NCI-H2029 (cell line): ENCODE measurements at regions not wholly inside any gene's neighbourhood (a gene's known extent, or its start where the extent isn't known, plus 50 kb on each side); places are given as distances from the start of the nearest gene placed in this dataset.
"Not testable (repeated sequence)": the region's sequence is repeated elsewhere in the genome, so short reads cannot be mapped to it uniquely, and the experiment has no call there.

ENCODE experiments used
- DNase-seq: peaks from one replicate; lab custom pipeline; 2025; lab: John Stamatoyannopoulos, UW

DNA sequence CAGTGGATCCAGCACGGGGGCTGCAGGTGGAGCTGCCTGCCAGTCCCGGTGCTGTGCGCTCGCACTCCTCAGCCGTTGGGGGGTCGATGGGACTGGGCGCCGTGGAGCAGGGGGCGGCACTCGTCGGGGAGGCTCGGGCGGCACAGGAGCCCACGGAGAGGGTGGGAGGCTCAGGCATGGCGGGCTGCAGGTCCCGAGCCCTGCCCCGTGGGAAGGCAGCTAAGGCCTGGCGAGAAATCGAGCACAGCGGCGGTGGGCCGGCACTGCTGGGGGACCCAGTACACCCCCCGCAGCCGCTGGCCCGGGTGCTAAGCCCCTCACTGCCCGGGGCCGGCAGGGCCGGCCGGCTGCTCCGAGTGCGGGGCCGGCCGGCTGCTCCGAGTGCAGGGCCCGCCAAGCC, 52.3 kb upstream of the MARK1 start:
- not testable (repeated sequence) for DNase-seq

DNA sequence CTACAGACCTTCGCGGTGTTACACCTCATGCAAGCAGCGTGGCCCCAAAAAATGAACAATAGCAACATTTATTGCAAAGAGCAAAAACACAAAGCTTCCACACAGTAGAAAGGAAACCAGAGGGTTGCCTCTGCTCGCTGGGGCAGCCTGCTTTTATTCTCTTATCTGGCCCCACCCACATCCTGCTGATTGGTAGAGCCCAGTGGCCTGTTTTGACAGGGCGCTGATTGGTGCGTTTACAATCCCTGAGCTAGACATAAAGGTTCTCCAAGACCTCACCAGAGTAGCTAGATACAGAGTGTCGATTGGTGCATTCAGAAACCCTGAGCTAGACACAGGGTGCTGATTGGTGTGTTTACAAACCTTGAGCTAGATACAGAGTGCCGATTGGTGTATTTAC, 52.8 kb upstream of the MARK1 start:
- DNase-seq, result not testable (repeated sequence)

DNA sequence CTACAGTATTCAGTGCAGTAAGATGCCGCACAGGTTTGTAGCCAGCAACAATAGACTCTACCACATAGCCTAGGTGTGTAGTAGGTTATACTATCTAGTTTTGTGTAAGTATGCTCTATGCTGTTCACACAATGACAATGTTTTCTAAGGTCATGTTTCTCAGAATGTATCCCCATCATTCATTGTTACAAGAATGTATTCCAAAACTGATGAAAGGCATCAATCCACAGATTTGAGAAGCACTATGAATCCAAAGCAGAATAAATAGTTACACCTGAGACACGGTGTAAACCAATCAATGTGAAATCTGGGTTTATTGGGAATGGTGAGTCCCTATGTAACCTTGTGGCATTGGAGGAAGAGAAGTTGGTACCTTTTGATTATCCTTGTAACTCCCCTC, 54.5 kb upstream of the MARK1 start:
- no peak for DNase-seq

DNA sequence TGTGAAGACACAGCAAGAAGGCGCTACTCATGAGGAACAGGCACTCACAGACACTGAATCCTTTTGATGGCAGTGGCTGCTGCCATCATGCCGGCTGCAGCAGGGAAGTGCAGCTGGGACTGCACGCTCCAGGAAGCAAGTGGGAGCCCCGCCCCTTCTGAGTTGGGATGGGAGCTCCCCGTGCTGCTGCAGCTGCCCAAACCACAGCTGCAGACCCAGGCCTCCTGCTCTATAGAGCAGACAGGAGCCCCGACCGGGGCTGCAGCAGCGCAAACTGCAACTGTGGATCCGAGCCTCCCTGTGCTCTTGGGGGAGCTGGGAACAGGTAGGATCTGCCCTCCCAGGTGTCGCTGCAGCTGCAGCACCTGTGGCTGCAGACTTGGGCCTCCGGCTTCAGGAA, 65.2 kb upstream of the MARK1 start:
- peak; percentile 46 for DNase-seq

DNA sequence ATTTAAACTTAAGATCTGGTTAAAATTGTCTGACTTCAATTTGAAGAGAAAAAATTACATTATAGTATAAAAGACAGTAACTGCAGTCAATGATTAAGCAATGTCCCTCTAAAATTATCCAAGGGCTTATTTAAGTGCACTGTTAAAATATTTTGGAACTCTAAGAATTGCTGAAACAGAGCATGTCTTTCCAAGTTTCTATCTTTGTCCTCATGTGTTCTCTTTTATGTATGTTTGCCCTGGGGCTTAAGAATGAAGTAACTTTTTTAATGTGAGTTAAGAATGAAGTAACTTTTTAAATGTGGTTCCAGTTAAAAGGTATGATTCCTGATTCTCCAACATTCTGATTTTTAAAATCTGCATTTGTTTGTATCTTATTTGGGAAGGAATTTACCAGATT, 69.0 kb upstream of the MARK1 start:
- no peak for DNase-seq

DNA sequence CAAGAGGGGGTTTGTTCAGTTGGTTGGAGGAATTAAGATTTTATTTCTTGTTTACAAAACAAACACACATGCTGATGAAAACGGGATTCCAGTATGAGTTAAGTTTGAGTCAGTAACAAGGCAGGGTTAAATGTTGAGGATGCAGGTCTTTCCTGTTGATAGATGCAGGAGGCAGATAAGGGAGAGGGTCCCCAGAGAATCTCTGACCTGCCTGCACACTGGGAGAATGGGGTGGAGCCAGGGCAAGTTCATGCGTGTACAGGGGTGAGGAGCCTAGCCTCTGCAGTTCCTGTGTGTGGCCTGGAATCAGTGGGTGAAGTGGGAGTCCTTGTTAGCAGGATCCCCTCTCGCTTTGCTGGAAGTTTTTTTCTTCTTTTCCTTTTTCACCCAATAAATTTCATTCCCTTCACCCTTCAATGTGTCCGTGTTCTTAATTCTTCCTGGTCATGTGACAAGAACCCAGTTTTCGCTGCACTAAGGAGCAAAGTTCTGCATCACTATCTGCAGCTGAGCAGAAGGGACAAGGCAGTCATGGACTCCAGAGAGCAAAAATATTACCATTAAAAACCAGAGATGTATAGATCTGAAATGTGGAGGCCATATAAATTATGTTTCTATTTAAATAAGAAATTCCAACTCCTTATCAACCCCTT, 69.9 kb upstream of the MARK1 start:
- no peak for DNase-seq

DNA sequence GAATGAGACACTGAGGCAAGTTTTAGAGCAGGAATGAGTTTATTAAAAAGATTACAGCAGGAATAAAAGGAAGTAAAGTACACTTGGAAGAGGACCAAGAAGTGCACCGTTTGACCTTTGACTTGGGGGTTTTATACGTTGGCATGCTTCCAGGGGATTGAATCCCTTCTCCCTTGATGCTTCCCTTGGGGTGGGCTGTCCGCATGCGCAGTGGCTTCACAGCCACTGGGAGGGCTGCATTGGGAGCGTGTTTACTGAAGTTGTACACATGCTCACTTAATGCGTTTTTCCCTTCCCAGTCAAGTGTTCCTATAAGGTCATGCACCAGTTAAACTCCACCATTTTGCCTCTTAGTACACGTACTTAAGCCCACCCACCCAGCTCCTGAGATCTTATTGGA, 72.4 kb upstream of the MARK1 start:
- no peak for DNase-seq

DNA sequence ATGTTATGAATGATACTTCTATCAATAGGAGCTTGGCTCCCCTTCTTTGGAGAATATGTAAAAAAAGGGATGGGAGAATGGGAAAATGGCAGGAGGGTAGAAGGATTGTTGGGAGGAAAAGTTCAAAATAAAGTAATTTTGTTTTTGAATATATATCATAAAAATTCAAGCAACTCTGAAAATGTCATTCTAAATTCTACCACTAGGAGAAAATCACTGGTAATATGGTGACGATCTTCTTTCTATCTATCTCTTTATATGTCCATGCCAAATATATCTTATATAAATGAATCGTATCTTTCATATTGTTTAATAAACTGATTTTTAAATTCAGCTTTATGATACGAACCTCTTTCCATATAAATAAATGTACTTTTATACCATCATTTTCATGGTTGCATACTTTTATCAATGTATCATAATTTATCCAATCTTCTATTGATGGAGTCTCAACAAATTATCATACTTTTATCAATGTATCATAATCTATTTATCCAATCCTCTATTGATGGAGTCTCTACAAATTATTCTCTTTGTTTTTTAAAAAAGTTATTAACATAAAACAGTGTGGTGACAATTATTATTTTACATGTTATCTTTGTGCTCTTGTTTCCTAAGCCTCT, 73.7 kb upstream of the MARK1 start:
- DNase-seq, result no peak

DNA sequence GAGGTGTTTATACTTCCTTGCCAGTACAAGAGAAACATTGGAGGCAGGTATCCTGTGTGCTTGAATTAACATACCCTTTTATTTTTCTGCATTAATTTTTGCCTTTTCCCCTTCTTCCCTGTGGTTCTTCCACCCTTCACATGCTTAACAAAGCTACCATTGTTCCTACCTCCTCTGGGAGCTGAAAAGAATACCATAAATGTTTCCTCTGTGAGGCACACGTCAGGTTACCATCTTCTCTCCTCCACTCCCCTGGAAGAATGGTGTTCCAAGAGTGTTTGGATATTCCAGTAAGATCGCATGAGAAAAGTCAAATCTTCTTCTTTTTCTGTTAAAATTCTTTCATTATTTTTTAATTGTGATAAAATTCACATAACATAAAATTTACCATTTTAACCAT, 74.6 kb upstream of the MARK1 start:
- DNase-seq, result no peak

DNA sequence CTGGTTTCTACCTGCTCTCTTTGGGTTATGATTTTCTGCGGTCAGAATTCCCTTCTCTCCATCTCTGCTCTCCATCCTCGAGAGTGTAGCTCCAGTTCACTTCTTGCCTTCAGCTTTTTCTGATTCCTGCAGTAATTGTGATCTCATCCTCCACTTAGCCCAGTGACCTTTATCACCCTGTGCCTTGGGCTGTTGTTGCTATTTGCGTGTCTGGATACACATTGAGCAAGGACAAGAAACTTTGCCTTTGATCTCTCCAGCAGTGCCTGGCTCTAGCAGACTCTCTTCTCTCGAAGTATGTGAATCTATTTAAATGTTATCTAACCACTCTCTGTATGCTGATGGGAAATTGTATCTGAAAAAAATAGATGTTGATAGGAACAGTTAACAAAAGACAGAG, 76.4 kb upstream of the MARK1 start:
- DNase-seq, result no peak

DNA sequence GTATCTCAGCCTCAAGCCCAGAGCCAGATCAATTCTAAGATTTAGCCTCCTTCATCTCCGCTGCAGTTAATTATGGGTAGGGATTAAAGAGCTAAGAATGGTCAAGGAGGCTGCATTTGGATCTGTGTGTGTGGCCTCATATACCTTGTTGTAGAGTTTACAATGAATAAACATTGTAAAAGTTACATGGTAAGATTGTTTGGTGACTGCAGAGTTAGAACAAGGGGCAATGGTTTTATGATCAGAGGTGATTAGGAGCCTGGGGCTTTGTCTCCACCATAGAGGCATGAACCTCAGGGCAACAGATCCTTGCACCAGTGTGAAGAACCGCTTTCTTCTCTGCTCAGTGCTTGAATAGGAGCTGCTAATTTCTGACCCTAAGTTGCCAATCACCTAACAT, 77.0 kb upstream of the MARK1 start:
- DNase-seq, result no peak

DNA sequence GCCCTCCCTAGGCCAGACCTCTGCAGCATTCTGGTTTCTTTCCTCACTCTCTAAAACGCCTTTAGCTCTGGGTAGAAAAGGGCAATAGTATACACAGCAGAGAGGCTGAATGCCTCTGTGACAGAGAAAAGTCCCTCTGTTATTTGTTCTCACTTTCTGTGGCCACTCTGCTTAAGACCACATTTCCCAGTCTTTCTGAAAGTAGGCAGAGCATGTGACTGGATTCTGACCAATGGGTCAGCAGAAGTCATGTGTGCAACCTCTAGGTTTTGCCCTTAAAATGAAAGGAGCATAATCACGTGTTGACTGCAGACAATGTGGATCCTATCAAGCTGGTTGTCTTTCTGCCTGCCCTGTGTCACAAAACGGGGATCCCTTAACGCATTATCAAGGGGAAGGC, 79.7 kb upstream of the MARK1 start:
- DNase-seq, result no peak

DNA sequence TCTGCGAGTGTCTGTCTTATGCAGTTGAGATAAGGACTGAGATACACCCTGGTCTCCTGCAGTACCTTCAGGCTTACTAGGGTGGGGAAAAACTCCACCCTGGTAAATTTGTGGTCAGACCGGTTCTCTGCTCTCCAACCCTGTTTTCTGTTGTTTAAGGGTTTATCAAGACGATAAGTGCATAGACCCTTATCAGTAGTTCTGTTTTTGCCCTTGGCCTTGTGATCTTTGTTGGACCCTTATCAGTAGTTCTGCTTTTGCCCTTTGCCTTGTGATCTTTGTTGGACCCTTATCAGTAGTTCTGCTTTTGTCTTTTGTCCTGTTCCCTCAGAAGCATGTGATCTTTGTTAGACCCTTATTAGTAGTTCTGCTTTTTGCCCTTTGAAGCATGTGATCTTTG, 83.3 kb upstream of the MARK1 start:
- DNase-seq, result not testable (repeated sequence)

DNA sequence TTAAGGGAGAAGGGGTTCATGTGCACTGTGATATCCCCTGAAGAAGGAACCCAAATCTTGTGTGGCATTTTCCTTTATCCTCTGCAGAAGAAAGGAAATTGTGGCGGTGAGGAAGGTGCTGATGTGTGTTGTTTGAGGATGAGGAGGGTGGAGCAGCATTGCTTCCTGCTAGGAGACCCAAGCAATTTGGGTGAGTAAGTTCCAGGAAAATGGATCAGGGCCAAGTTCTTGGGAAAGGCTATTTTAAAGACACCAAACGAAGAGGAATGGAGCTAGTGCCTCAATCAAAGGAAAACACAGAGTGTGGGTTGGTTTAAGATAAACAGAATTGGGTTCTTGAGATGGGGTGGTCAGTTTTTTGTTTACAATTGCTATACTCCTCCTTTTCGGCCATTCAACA, 86.7 kb upstream of the MARK1 start:
- DNase-seq, result no peak

DNA sequence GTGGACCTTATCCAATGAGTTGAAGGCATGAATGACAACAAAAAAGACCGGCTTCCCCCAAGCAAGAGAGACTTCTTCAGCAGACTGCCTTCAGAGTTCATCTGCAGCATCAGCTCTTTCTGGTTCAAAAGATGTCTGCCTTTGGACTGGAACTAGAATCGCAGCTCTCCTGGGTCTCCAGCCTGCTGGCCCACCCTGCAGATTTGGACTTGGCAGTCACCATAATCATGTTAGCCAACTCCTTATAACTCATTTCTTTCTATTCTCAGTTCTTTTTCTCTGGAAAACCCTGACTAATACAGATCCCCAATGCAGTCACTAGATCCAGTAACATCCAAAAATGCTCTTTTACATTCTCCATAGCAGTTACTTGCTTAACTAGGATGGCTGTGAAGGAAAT, 89.2 kb upstream of the MARK1 start:
- DNase-seq, result no peak

DNA sequence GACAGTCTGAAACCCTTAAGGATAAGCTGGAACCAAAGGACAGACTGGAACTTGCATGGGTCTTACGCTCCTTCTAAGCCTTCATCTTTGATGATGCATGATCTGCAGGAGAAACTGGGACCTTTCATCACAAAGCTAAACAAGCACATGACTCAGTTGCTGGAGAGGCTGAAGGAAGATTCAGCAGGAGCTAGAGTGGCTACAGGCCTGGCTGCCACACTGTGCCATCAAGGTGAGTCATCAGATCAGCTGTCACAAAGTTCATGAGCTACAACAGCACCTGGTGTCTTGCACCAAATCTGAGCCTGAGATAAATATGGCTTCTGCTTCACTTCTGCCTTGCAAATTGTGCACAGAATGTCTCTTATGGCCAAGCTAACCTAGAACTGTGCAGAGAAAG, 95.5 kb upstream of the MARK1 start:
- peak; percentile 0 for DNase-seq

DNA sequence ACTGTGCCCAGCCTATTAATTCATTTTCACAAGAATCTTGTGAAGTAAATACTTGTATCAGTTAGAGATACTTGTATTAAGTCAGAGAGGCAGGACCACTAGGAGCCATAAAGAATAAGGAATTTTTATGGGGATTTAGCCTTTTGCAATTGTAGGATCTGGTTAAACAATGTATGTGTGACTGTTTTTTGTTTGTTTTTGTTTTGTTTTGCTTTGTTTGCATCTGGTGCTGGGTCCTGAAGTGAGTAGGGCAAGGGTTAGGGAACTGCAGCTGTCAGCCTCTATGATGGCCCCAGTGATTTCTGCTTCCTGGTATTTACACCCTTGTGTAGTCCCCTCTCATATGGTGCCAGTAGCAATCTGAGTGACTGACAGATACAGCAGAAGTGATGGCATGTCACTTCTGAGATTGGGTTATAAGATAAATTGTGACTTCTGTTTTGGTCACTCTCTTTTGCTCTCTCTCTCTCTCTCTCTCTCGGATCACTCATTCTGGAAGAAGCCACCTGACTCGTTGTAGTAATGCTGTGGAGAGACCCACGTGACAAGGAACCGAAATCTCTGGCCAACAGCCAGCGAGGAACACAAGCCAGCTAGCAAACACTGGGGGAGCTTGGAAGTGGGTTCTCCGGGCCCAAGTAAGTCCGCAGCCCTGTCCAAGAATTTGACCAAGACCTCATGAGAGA, 96.2 kb upstream of the MARK1 start:
- peak; percentile 51 for DNase-seq

DNA sequence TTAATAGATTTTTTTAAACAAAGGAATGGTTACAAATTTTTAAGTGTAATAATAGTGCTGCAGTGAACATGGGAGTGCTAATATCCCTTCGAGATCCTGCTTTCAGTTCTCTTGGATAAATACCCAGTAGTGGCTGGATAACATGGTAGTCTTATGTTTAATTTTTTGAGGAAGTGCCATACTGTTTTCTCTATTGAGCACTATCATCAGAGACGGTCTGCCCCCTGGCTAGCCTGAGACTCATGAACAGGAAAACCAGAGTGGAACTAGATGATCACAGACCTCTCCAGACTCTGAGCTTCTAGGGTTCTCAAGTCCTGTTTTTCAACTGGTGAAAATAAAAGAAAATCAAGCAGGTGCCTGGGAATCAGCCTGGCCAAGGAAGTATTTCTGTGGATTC, 97.3 kb upstream of the MARK1 start:
- DNase-seq, result no peak

DNA sequence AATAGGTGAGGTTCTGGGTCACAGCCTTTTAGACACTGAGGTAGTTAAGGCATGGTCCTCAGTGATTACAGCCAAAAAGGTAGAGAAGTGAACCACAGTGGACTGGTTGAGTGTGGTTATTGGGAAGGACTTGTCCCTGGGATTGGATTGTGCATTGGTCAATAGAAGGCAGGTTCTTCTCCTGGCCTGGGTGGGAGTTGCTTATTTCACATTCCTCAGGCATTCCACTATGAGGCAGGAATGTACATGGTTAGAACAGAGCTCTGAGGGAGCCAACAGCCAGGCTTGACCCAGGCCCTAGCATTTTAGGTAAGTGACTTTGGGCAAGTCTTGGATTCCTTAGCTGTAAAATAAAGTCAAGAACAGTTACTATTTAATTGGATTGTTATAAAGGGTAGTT, 97.9 kb upstream of the MARK1 start:
- DNase-seq, result no peak

DNA sequence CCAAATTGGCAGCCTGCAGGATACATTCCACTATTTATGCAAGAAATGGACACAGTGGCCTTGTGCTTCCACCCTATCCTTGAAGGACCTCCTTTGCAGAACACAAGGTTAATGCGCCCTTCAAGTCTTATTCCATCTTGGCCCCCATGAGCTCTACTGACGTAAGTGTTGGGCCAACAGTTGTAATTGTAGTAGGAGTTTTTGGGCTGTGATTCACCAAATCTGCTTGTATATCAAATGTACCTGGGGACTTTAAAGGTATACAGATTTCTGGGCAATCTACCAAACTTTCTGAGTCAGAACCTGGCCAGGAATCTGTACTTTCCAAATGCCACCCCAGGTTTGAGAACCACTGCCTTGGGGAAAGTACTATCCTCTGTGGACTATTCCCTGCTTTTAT, 100.9 kb upstream of the MARK1 start:
- no peak for DNase-seq

DNA sequence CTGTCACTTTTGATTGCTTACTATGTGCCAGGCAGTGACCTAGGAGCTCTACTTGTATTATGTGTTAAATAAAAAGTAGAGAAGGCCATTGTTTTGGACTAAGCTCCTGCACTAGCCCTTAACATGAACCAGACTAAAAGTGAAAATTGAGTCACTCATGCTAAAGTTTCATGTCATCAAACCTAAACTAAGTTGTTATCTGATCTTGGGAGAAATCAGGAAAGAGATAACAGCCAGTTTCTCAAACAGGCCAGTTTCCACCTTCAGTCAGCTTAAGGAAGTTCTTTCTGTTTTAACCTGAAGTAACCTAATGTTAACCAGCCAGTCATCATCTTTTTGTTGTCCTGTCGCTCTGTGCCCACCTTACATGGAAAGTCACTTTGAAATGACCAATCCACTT, 102.1 kb upstream of the MARK1 start:
- no peak for DNase-seq

DNA sequence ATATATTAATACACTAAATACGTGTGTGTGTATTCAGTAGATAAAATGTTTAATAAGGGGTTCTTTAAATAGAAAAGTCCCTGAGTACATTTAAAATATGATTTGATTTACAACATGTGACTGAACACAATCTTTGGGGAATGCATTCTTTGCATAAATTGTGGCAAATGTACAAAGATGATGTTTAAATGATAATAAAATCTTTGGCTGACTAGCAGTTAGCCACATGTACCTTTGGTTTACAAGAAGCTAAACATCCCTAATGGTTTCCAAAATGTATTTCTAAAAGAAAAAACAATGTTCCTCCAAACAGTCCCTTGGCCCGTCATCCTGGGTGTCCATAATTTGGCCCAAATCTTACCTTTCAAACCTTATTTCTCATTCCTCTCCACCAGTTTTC, 106.4 kb upstream of the MARK1 start:
- no peak for DNase-seq

DNA sequence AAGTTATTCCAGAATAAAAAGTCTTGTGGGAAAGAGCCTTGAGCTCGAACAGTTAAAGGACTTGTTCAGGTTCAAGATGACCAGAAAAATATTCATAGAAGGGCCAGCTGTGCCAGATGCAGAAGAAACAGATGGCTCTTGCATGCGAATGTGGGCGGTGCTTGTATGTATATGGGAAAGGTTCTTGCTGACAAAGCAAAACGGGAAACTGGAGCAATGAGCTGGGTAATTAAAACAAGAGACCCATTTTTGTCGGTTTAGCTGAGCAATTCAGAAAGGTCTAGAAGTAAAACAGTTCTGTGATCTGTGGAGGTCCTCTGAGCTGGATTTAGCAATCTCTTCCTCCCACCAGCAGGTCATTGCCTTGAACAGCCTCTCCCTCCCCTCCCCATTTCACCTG, 107.2 kb upstream of the MARK1 start:
- no peak for DNase-seq

DNA sequence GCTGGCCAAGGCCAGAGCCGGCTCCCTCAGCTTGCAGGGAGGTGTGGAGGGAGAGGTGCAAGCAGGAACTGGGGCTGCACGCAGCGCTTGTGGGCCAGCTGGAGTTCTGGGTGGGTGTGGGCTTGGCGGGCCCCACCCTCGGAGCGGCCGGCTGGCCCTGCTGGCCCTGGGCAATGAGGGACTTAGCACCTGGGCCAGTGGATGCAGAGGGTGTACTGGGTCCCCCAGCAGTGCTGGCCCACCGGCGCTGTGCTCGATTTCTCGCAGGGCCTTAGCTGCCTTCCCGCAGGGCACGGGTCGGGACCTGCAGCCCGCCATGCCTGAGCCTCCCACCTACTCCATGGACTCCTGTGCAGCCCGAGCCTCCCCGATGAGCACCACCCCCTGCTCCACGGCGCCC, 115.6 kb upstream of the MARK1 start:
- DNase-seq, result not testable (repeated sequence)
